ENCODE measurements at regions not wholly inside any gene's neighbourhood (a gene's known extent, or its start where the extent isn't known, plus 50 kb on each side); places are given as distances from the start of the nearest gene placed in this dataset.

- Histone ChIP-seq H3K4me3 (no peak overlapping the region), H3K36me3 (replicated peaks in 1 of 2) (no peaks in the 10 kb centered on the region), H3K27me3 (no peaks in the 10 kb centered on the region), H3K27ac (no peak overlapping the region), H3K9me3 (replicated peaks in 1 of 3) (no peaks in the 10 kb centered on the region), H3K4me1 (replicated peaks in 1 of 2) (no peaks in the 10 kb centered on the region)
- WGBS, 4 donors, result 76 to 80% (median 79%) methylated on average over 3 of the region's 3 CpGs
- intact Hi-C loops (cut with DNase I), result no loop called here
- no peak for TF ChIP-seq CTCF (IDR thresholded peaks at IDR 0.05)
- no peak for DNase-seq
Measured at GRCh38 chr4:19832411-19832810, 419.3 kb upstream of the SLIT2 start.

GRCh38 chr4:19831644-19832285 is 419.9 kb upstream of the SLIT2 start:
- Histone ChIP-seq H3K27ac (no peak overlapping the region), H3K4me3 (no peak overlapping the region), H3K9me3 (replicated peaks in 1 of 3) (no peaks in the 10 kb centered on the region), H3K4me1 (replicated peaks in 1 of 2) (no peaks in the 10 kb centered on the region), H3K36me3 (replicated peaks in 1 of 2) (no peaks in the 10 kb centered on the region), H3K27me3 (no peaks in the 10 kb centered on the region)
- intact Hi-C loops (cut with DNase I), result no loop called here
- 73 to 83% (median 79%) methylated on average over 4 of the region's 4 CpGs for WGBS, 4 donors
- TF ChIP-seq POLR2A (IDR thresholded peaks at IDR 0.05), result no peak
- no peak for TF ChIP-seq CTCF (IDR thresholded peaks at IDR 0.05)
- no peak for DNase-seq

DNA sequence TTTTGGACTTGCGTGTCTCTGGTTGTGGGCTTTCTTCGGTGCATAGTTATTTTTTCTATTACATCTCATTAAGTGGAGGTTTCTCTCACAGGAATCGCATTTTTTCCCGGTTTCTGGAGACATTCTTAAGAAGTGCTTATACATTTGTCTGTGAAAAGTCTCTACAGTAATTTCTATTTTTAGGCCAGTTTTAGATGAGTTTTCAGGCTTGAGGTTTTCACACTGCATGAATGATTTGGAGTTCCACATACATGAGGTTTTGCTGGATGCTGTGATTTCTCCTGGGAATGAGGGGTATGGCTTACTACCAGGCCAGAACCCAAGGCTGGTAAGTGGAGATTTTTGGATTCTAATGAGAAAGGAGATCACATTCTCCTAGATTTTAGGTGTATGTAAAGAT is 422.6 kb upstream of the SLIT2 start:
- Histone ChIP-seq H3K4me1 (replicated peaks in 1 of 2) (no peaks in the 10 kb centered on the region), H3K27ac (no peak overlapping the region), H3K36me3 (replicated peaks in 1 of 2) (no peaks in the 10 kb centered on the region), H3K4me3 (no peak overlapping the region), H3K27me3 (no peaks in the 10 kb centered on the region), H3K9me3 (replicated peaks in 1 of 3) (no peaks in the 10 kb centered on the region)
- intact Hi-C loops (cut with DNase I), result no loop called here
- DNase-seq, result no peak
- TF ChIP-seq POLR2A (IDR thresholded peaks at IDR 0.05) (no peak), CTCF (IDR thresholded peaks at IDR 0.05) (no peak)
- WGBS, 4 donors, result 91 to 99% (median 93%) methylated on average over 4 of the region's 4 CpGs

DNA sequence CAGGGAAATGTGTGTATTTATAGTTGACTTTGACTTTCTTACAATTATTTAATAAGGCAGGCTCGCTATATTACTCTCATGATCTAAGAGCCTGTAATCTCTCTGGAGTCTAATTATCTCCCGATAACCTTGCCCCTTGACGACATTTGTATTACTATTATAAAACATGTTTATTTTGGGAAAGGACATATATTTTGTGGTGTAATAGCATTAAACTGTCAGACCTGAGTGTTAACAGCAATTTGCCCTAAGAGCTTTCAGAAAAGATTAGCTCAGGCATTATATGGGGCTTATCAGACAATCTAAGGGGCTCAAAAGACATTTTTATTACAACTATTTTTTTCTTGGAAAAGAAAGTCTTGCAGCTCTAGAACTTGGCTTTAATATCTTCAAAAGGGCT is 427.9 kb upstream of the SLIT2 start:
- Histone ChIP-seq H3K4me1 (replicated peaks in 1 of 2) (no peaks in the 10 kb centered on the region), H3K36me3 (replicated peaks in 1 of 2) (no peaks in the 10 kb centered on the region), H3K27me3 (no peaks in the 10 kb centered on the region), H3K4me3 (no peak overlapping the region), H3K27ac (no peak overlapping the region), H3K9me3 (replicated peaks in 1 of 3) (no peaks in the 10 kb centered on the region)
- intact Hi-C loops (cut with DNase I), result no loop called here
- no peak for DNase-seq
- TF ChIP-seq CTCF (IDR thresholded peaks at IDR 0.05), result no peak
- no peak for TF ChIP-seq POLR2A (IDR thresholded peaks at IDR 0.05)
- WGBS, 4 donors, result 23 to 41% (median 33%) methylated on average over 3 of the region's 3 CpGs

Measured in adrenal gland (tissue), 9 donors.